ENCODE measurements at regions not wholly inside any gene's neighbourhood (a gene's known extent, or its start where the extent isn't known, plus 50 kb on each side); places are given as distances from the start of the nearest gene placed in this dataset.

GRCh38 chr13:105830821-105831220 lies 704.6 kb downstream of the EFNB2 start:
- TF ChIP-seq CTCF (IDR thresholded peaks at IDR 0.05) (no peak), POLR2A (IDR thresholded peaks at IDR 0.05) (no peak)
